Uterus (tissue), 2 donors: ENCODE measurements at regions not wholly inside any gene's neighbourhood (a gene's known extent, or its start where the extent isn't known, plus 50 kb on each side); places are given as distances from the start of the nearest gene placed in this dataset.

Experiments used
- POLR2A ChIP-seq, 2 donors: fragments of 450-650 bp; IDR thresholded peaks; one replicate each; pipeline ENCODE4 v1.6.1; 2016; ENCODE audit warnings: antibody characterized with exemption in 2 of 2, mild to moderate bottlenecking in 1 of 2, moderate library complexity in 1 of 2
- TF ChIP-seq, protein P1 (sequence below), 4 experiments: fragments of 200-600 bp in 2 of 4; fragments of 450-650 bp in 2 of 4; sonication (generic) in 2 of 4; IDR thresholded peaks; one replicate each; pipeline ENCODE4 v1.5.1; 2016 to 2019; ENCODE audit warnings: antibody characterized with exemption in 4 of 4, mild to moderate bottlenecking in 2 of 4, moderate library complexity in 1 of 4

DNA sequence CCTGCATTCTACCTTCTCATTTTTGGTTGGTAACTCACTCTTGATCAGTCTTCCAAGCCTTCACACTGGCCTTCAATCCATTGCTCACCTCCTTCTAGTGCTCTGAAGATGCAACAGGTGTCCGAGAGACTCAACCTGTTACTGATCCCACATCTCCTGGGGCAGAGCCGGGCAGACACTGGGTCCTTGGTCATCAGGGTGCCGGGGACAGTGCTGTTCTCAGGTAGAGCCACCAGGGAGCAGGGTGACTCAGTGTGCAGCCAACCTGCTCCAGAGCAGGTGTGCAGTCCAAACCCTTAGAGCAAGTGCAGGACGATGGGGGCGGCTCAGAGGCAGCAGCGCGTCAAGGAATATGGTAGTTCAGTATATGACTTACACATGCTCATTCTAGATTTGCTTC, 188.4 kb downstream of the DHX15 start:
- no peak for TF ChIP-seq POLR2A (IDR thresholded peaks at IDR 0.05)
- TF ChIP-seq, protein P1, sequence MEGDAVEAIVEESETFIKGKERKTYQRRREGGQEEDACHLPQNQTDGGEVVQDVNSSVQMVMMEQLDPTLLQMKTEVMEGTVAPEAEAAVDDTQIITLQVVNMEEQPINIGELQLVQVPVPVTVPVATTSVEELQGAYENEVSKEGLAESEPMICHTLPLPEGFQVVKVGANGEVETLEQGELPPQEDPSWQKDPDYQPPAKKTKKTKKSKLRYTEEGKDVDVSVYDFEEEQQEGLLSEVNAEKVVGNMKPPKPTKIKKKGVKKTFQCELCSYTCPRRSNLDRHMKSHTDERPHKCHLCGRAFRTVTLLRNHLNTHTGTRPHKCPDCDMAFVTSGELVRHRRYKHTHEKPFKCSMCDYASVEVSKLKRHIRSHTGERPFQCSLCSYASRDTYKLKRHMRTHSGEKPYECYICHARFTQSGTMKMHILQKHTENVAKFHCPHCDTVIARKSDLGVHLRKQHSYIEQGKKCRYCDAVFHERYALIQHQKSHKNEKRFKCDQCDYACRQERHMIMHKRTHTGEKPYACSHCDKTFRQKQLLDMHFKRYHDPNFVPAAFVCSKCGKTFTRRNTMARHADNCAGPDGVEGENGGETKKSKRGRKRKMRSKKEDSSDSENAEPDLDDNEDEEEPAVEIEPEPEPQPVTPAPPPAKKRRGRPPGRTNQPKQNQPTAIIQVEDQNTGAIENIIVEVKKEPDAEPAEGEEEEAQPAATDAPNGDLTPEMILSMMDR (IDR thresholded peaks at IDR 0.05): no peak
